ENCODE measurements at regions not wholly inside any gene's neighbourhood (a gene's known extent, or its start where the extent isn't known, plus 50 kb on each side); places are given as distances from the start of the nearest gene placed in this dataset.
"Not testable (repeated sequence)": the region's sequence is repeated elsewhere in the genome, so short reads cannot be mapped to it uniquely, and the experiment has no call there.

GRCh38 chr5:26121338-26121737 lies 917.0 kb downstream of the CDH9 start:
- intact Hi-C loops (cut with DNase I, micrococcal nuclease): no loop called here

GRCh38 chr5:26104175-26104574 lies 934.2 kb downstream of the CDH9 start:
- ATAC-seq (no peak), DNase-seq (no peak)
- intact Hi-C loops (cut with DNase I, micrococcal nuclease): no loop called here

More at GRCh38 chr5:26121338-26121737, 917.0 kb downstream of the CDH9 start:
- DNase-seq (no peak), ATAC-seq (no peak)

GRCh38 chr5:26060212-26060611 lies 978.2 kb downstream of the CDH9 start:
- DNase-seq: no peak
- intact Hi-C loops (cut with DNase I, micrococcal nuclease): no loop called here
- no peak for ATAC-seq

GRCh38 chr5:26054594-26054993 lies 983.8 kb downstream of the CDH9 start:
- DNase-seq (no peak), ATAC-seq (no peak)
- intact Hi-C loops (cut with DNase I, micrococcal nuclease): no loop called here

- ATAC-seq (no peak), DNase-seq (no peak)
- intact Hi-C loops (cut with DNase I, micrococcal nuclease): no loop called here
Observed at GRCh38 chr5:26034813-26035212, 1003.6 kb downstream of the CDH9 start.

- ATAC-seq (no peak), DNase-seq (no peak)
- intact Hi-C loops (cut with DNase I, micrococcal nuclease): no loop called here
Observed at GRCh38 chr5:26031481-26031880, 1006.9 kb downstream of the CDH9 start.

- intact Hi-C loops (cut with DNase I, micrococcal nuclease): no loop called here
- DNase-seq (no peak), ATAC-seq (no peak)
Observed at GRCh38 chr5:26026044-26026443, 1012.3 kb downstream of the CDH9 start.

- ATAC-seq: no peak
- DNase-seq: no peak
- intact Hi-C loops (cut with DNase I, micrococcal nuclease): no loop called here
Observed at GRCh38 chr5:26024774-26025173, 1013.6 kb downstream of the CDH9 start.

- intact Hi-C loops (cut with DNase I, micrococcal nuclease): no loop called here
- ATAC-seq (no peak), DNase-seq (no peak)
Observed at GRCh38 chr5:26023361-26023760, 1015.0 kb downstream of the CDH9 start.

GRCh38 chr5:26014206-26014605 lies 1024.2 kb downstream of the CDH9 start:
- intact Hi-C loops (cut with DNase I, micrococcal nuclease): no loop called here
- DNase-seq (no peak), ATAC-seq (no peak)

- DNase-seq (no peak), ATAC-seq (no peak)
- intact Hi-C loops (cut with DNase I, micrococcal nuclease): no loop called here
Observed at GRCh38 chr5:26012078-26012477, 1026.3 kb downstream of the CDH9 start.

GRCh38 chr5:26009742-26010141 lies 1028.6 kb downstream of the CDH9 start:
- DNase-seq: no peak
- intact Hi-C loops (cut with DNase I, micrococcal nuclease): no loop called here
- no peak for ATAC-seq

GRCh38 chr5:26003966-26004365 lies 1034.4 kb downstream of the CDH9 start:
- ATAC-seq (no peak), DNase-seq (no peak)
- intact Hi-C loops (cut with DNase I, micrococcal nuclease): no loop called here

GRCh38 chr5:25995209-25995608 lies 1043.2 kb downstream of the CDH9 start:
- intact Hi-C loops (cut with DNase I, micrococcal nuclease): no loop called here
- DNase-seq (no peak), ATAC-seq (no peak)

- intact Hi-C loops (cut with DNase I, micrococcal nuclease): no loop called here
- DNase-seq (no peak), ATAC-seq (no peak)
Observed at GRCh38 chr5:25993701-25994100, 1044.7 kb downstream of the CDH9 start.

- intact Hi-C loops (cut with DNase I, micrococcal nuclease): no loop called here
- no peak for ATAC-seq
- DNase-seq: no peak
Observed at GRCh38 chr5:25991639-25992038, 1046.7 kb downstream of the CDH9 start.

- intact Hi-C loops (cut with DNase I, micrococcal nuclease): no loop called here
- no peak for ATAC-seq
- DNase-seq: no peak
Observed at GRCh38 chr5:25990771-25991170, 1047.6 kb downstream of the CDH9 start.

- no peak for ATAC-seq
- DNase-seq: no peak
- intact Hi-C loops (cut with DNase I, micrococcal nuclease): no loop called here
Observed at GRCh38 chr5:25979086-25979485, 1059.3 kb downstream of the CDH9 start.

- ATAC-seq (no peak), DNase-seq (no peak)
- intact Hi-C loops (cut with DNase I, micrococcal nuclease): no loop called here
Observed at GRCh38 chr5:25975885-25976284, 1062.5 kb downstream of the CDH9 start.

- no peak for ATAC-seq
- intact Hi-C loops (cut with DNase I, micrococcal nuclease): no loop called here
- no peak for DNase-seq
Observed at GRCh38 chr5:25974451-25974850, 1063.9 kb downstream of the CDH9 start.

- no peak for ATAC-seq
- no peak for DNase-seq
- intact Hi-C loops (cut with DNase I, micrococcal nuclease): no loop called here
Observed at GRCh38 chr5:25970906-25971489, 1067.4 kb downstream of the CDH9 start.

GRCh38 chr5:25969042-25969441 lies 1069.3 kb downstream of the CDH9 start:
- ATAC-seq; DNase-seq; intact Hi-C loops (cut with DNase I, micrococcal nuclease): not testable (repeated sequence)
